AG04450 (cell line): ENCODE measurements at regions not wholly inside any gene's neighbourhood (a gene's known extent, or its start where the extent isn't known, plus 50 kb on each side); places are given as distances from the start of the nearest gene placed in this dataset.
A peak's percentile ranks its signal among the peaks of the same experiment; 100 is the strongest.

Experiments used
- CTCF ChIA-PET: fragments of 300-600, 350-600 bp; formaldehyde crosslinking; extraction: SDS; loops from one replicate; lab custom pipeline; 2022; ENCODE audit warnings: antibody characterized with exemption, inconsistent platforms; lab: Charles Lee
- POLR2A ChIA-PET: fragments of 350-600 bp; formaldehyde crosslinking; extraction: SDS; loops from one replicate; lab custom pipeline; 2021; ENCODE audit warnings: antibody characterized with exemption, inconsistent platforms; lab: Yijun Ruan, JAX
- DNase-seq: peaks from one replicate; pipeline ENCODE4 v3.0.0-alpha.2; 2011; ENCODE audit warnings: low read depth, low spot score
- H3K27ac ChIP-seq: one replicate; pipeline ENCODE4 v1.5.1; 2012; ENCODE audit warnings: low read depth, low read length, control low read depth
- H3K27me3 ChIP-seq: one replicate; pipeline ENCODE4 v1.6.0; 2012; ENCODE audit warnings: low read length; ENCODE audit not compliant: control insufficient read depth, insufficient read depth
- H3K4me3 ChIP-seq: 2 replicates; pipeline ENCODE4 v1.5.1; 2011; ENCODE audit warnings: mild to moderate bottlenecking, low read depth, low read length, control low read depth
- H3K9me3 ChIP-seq: 2 replicates; pipeline ENCODE4 v1.5.1; 2012; ENCODE audit warnings: low read length; ENCODE audit not compliant: control insufficient read depth, insufficient read depth
- CTCF ChIP-seq: IDR thresholded peaks from 2 replicates; pipeline ENCODE4 v1.5.1; 2011; ENCODE audit warnings: low read depth, low read length, control low read depth, inconsistent platforms

- POLR2A ChIA-PET: no interaction called here
- peak; percentile 15 for DNase-seq
- peak; percentile 54 for TF ChIP-seq CTCF
- no peak overlapping the region for H3K27ac ChIP-seq
- H3K4me3 ChIP-seq: no peak overlapping the region
- no peaks in the 10 kb centered on the region for H3K27me3 ChIP-seq
- H3K9me3 ChIP-seq: peaks cover 3% of the 10 kb centered on the region; the same call in 1 of the 2 replicates
- CTCF ChIA-PET: interaction anchor here (0.8 to 1.1 kb wide), 2 partner anchors 12 to 103 kb away, joined by 3 read pairs; no protein-coding TSS in a partner anchor
These were observed 501.8 kb downstream of the EFNB2 start for GRCh38 chr13:106033659-106034058.

DNA sequence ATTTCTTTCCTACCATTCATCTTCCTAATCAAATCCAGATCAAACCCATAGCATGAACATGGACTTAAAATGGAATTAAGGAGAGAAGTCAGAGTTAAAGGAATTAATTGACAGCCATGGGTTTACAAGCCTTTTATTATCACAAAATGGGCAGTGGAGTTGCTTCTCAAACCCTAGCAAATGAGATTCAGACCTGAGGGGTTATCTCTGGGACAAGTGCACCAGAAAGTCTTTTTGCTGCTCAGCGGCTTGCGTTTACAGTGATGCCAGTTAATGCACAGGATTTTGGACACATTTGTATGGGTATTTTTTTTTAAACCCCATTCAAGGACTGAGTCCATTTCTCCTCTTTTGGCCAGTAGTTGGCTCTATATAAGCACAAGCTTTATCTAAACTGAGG, 503.0 kb downstream of the EFNB2 start:
- no peak overlapping the region for H3K4me3 ChIP-seq
- H3K27ac ChIP-seq: no peak overlapping the region
- peaks cover 3% of the 10 kb centered on the region; the same call in 1 of the 2 replicates for H3K9me3 ChIP-seq
- H3K27me3 ChIP-seq: no peaks in the 10 kb centered on the region
- TF ChIP-seq CTCF: no peak
- ChIA-PET CTCF (no interaction called here), POLR2A (no interaction called here)
- DNase-seq: no peak

GRCh38 chr13:106029676-106030290, 505.7 kb downstream of the EFNB2 start:
- ChIA-PET CTCF (no interaction called here), POLR2A (no interaction called here)
- DNase-seq: no peak
- Histone ChIP-seq H3K4me3 (no peak overlapping the region), H3K9me3 (no peaks in the 10 kb centered on the region), H3K27me3 (no peaks in the 10 kb centered on the region), H3K27ac (no peak overlapping the region)
- no peak for TF ChIP-seq CTCF

DNA sequence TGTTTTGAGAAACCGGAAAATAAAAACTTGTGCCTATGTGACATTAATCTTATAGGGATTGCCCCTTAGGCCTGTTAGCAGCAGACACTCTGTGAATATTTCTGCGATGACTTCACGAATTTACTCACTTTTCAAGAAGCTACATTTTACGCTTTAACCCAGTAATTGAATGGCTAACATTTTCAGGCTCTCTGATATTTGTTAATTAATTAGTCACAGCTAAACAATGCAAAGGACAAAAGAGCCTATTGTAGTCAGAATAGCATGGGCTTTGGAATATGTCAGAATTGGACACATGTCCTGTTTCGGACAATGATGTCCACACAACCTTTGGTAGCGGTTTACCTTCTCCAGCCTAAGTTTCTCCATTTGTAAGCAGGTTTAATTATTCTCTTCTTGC, 506.6 kb downstream of the EFNB2 start:
- CTCF ChIA-PET: interaction anchor here (0.6 kb wide), 1 partner anchor 59 kb away, joined by 3 read pairs; no protein-coding TSS in a partner anchor
- Histone ChIP-seq H3K4me3 (no peak overlapping the region), H3K9me3 (no peaks in the 10 kb centered on the region), H3K27ac (no peak overlapping the region), H3K27me3 (no peaks in the 10 kb centered on the region)
- DNase-seq: no peak
- POLR2A ChIA-PET: interaction anchor here (0.8 kb wide), 1 partner anchor 36 kb away, joined by 3 read pairs; no protein-coding TSS in a partner anchor
- TF ChIP-seq CTCF: no peak

DNA sequence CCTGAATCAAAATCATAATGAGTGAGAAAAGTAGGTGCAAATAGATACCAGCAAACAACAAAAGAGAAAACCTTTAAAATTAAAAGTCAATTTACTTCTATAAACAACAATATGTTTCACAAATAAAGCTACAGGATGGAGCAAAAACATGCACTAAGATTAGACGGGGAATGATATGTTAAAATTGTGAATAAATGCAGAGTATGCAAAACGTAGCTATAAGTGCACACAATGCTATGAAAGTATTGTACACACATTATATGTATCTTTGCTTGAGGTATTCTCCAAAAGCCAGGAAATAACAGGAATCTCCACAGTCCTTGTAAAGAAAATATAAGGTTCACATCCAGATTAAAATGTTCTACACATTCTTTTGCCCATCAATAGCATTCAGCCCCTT, 523.9 kb downstream of the EFNB2 start:
- no peak for TF ChIP-seq CTCF
- no peak for DNase-seq
- Histone ChIP-seq H3K27me3 (no peaks in the 10 kb centered on the region), H3K4me3 (no peak overlapping the region), H3K9me3 (no peaks in the 10 kb centered on the region), H3K27ac (no peak overlapping the region)
- CTCF ChIA-PET: no interaction called here
- POLR2A ChIA-PET: no interaction called here
